Bronchial epithelial cell (primary cell): ENCODE measurements at regions not wholly inside any gene's neighbourhood (a gene's known extent, or its start where the extent isn't known, plus 50 kb on each side); places are given as distances from the start of the nearest gene placed in this dataset.

Experiments
- DNase-seq: peaks from one replicate; pipeline ENCODE4 v3.0.0-alpha.2; 2010; ENCODE audit warnings: low read depth
- FAIRE-seq: peaks from 2 replicates; lab custom pipeline; 2011; peaks lifted over from hg19 to GRCh38; lab: Jason Lieb, UNC
- H3K27me3 ChIP-seq: 2 replicates; pipeline ENCODE4 v1.5.1; 2011; ENCODE audit warnings: low read length; ENCODE audit not compliant: control insufficient read depth, insufficient read depth
- H3K36me3 ChIP-seq: 2 replicates; pipeline ENCODE4 v1.5.1; 2011; ENCODE audit warnings: low read length; ENCODE audit not compliant: control insufficient read depth, insufficient read depth
- H3K4me3 ChIP-seq: 2 replicates; pipeline ENCODE4 v1.5.1; 2011; ENCODE audit warnings: mild to moderate bottlenecking, low read depth, low read length, control low read depth
- TF ChIP-seq, protein P1 (sequence below): IDR thresholded peaks from 2 replicates; pipeline ENCODE4 v1.5.1; 2011; ENCODE audit warnings: mild to moderate bottlenecking, moderate library complexity, low read length, control low read depth, inconsistent platforms; ENCODE audit not compliant: insufficient read depth, severe bottlenecking

- FAIRE-seq (no peak), DNase-seq (no peak)
- no peaks in the 10 kb centered on the region for H3K27me3 ChIP-seq
- H3K4me3 ChIP-seq, result no peak overlapping the region
- H3K36me3 ChIP-seq, result no peaks in the 10 kb centered on the region
- TF ChIP-seq, protein P1, sequence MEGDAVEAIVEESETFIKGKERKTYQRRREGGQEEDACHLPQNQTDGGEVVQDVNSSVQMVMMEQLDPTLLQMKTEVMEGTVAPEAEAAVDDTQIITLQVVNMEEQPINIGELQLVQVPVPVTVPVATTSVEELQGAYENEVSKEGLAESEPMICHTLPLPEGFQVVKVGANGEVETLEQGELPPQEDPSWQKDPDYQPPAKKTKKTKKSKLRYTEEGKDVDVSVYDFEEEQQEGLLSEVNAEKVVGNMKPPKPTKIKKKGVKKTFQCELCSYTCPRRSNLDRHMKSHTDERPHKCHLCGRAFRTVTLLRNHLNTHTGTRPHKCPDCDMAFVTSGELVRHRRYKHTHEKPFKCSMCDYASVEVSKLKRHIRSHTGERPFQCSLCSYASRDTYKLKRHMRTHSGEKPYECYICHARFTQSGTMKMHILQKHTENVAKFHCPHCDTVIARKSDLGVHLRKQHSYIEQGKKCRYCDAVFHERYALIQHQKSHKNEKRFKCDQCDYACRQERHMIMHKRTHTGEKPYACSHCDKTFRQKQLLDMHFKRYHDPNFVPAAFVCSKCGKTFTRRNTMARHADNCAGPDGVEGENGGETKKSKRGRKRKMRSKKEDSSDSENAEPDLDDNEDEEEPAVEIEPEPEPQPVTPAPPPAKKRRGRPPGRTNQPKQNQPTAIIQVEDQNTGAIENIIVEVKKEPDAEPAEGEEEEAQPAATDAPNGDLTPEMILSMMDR, result no peak
Observed at GRCh38 chr22:27046603-27047002, 389.2 kb downstream of the MIAT start.

- FAIRE-seq (peak; percentile 18), DNase-seq (no peak)
- no peaks in the 10 kb centered on the region for H3K27me3 ChIP-seq
- TF ChIP-seq, protein P1, result no peak
- H3K4me3 ChIP-seq, result no peak overlapping the region
- H3K36me3 ChIP-seq, result no peaks in the 10 kb centered on the region
Observed at GRCh38 chr22:27050771-27051170, 393.4 kb downstream of the MIAT start.

- TF ChIP-seq, protein P1, result no peak
- DNase-seq (no peak), FAIRE-seq (no peak)
- Histone ChIP-seq H3K4me3 (no peak overlapping the region), H3K27me3 (no peaks in the 10 kb centered on the region), H3K36me3 (no peaks in the 10 kb centered on the region)
Observed at GRCh38 chr22:27051407-27051806, 394.0 kb downstream of the MIAT start.

GRCh38 chr22:27057717-27058116 is 400.3 kb downstream of the MIAT start:
- FAIRE-seq (no peak), DNase-seq (no peak)
- peaks cover 2% of the 10 kb centered on the region for H3K27me3 ChIP-seq
- TF ChIP-seq, protein P1, result no peak
- H3K36me3 ChIP-seq, result no peaks in the 10 kb centered on the region
- H3K4me3 ChIP-seq, result no peak overlapping the region

- TF ChIP-seq, protein P1, result no peak
- Histone ChIP-seq H3K27me3 (peaks cover 7% of the 10 kb centered on the region), H3K36me3 (no peaks in the 10 kb centered on the region), H3K4me3 (no peak overlapping the region)
- no peak for FAIRE-seq
- DNase-seq, result no peak
Observed at GRCh38 chr22:27060190-27060589, 402.8 kb downstream of the MIAT start.

DNA sequence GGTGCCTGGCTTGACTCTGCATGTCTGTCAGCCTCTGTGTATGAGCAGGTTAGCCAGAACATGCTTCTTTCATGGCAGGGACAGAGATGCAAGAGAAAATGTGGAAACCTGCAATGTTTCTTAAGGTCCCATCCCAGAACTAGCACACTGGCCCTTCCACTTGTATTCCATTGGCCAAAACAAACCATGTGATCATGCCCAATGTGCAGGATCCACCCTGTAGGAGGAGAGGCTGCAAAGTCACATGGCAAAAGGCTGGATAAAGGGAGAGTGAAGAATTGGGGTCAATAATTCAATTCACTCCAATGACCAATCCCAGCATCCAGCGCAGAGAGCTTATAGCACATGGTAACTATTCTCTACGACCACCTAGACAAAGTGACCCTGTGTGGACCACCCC is 405.5 kb downstream of the MIAT start:
- no peak overlapping the region for H3K4me3 ChIP-seq

More for the DNA sequence above, 405.5 kb downstream of the MIAT start:
- TF ChIP-seq, protein P1, result no peak
- peaks cover 11% of the 10 kb centered on the region for H3K27me3 ChIP-seq
- H3K36me3 ChIP-seq, result no peaks in the 10 kb centered on the region
- no peak for DNase-seq
- FAIRE-seq, result no peak
